ENCODE measurements at regions not wholly inside any gene's neighbourhood (a gene's known extent, or its start where the extent isn't known, plus 50 kb on each side); places are given as distances from the start of the nearest gene placed in this dataset.

DNA sequence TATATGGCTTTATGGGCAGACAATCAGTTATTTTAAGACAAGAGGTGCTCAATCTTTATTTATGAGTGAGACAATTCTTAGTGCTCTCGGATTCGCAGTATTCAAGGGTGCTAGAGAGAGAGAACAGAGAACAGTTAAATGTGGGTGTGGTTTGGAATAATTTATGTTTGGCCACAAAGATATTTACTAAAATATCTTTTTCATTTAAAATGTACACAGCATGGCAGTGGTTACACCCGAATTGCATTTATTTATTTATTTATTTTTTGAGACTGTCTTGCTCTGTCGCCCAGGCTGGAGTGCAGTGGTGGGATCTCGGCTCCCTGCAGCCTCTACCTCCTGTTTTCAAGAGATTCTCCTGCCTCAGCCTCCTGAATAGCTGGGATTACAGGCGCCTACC, 109.2 kb downstream of the CDCA7 start:
- TF ChIP-seq CTCF (IDR thresholded peaks at IDR 0.05; ENCODE audit: low read length) (no peak), EZH2 (optimal IDR thresholded peaks at IDR 0.05; ENCODE audit: low read depth, low read length) (no peak)
